Hematopoietic multipotent progenitor cell treated with erythropoietin and hydrocortisone succinate and interleukin-3 and kit ligand, for 15 days (in vitro differentiated cells): ENCODE measurements at regions not wholly inside any gene's neighbourhood (a gene's known extent, or its start where the extent isn't known, plus 50 kb on each side); places are given as distances from the start of the nearest gene placed in this dataset.

ENCODE experiments used
- DNase-seq: peaks from one replicate; pipeline ENCODE4 v3.0.0-alpha.2; 2015; ENCODE audit warnings: low spot score

- DNase-seq, result no peak
Measured at GRCh38 chr5:61790678-61791077, 458.6 kb downstream of the ZSWIM6 start.

DNA sequence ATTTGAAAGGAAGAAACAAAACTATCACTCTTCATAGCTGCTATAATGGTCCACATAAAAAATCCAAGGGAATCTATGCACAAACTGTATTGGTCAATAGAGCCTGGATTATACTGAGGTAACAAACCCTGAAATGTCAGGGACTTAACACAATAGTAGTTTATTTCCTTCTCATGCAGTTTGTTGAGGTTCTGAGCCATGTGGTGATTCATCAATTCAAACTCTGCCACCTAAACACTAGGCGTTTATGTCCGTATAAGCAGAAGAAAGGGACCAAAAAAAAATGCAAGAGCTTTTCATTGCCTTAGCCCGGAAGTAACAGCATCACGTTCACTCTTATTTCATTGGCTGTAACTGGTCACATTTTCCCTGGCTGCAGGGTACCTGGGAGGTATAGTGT is 464.7 kb downstream of the ZSWIM6 start:
- no peak for DNase-seq

DNA sequence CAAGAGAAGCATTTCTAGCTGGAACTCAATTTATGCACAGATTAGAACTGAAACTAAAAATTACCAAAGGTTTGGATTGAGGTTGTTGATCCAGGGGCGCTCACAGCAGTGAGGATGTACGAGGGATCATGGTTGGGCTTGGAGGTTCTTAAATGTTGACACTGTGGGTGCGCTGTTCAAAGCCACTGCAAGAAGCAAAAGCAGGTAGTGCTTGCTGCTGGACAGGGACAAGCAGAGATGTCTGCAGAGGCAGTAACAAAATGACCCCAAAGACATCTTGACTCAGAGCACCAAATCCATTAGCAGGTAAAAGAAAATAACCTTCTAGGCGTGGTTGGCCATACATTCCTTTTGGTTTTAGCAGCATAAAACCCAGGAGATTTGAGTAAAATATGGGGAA is 468.4 kb downstream of the ZSWIM6 start:
- DNase-seq, result no peak

DNA sequence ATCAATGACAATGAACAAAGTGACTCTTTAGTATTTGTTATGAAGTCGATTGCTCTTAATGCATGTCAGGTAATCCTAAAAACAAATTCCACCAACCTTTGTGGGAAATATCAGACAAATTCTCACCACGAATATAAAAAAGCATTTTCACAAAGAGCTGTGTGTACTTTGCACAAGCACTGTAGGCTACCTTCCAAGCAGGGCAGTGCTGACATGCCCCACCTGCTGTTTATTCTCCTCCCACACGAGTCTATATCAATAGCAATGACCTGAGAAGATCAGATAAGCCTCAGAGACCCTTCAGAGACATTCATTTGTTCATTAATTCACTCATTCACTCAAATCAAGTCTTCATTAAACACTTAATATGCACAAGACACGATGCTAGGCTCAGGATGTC is 469.1 kb downstream of the ZSWIM6 start:
- no peak for DNase-seq

- no peak for DNase-seq
Measured at GRCh38 chr5:61802456-61802855, 470.4 kb downstream of the ZSWIM6 start.

GRCh38 chr5:61805101-61805500 is 473.0 kb downstream of the ZSWIM6 start:
- DNase-seq, result no peak

GRCh38 chr5:61806491-61807020 is 474.5 kb downstream of the ZSWIM6 start:
- DNase-seq, result no peak

DNA sequence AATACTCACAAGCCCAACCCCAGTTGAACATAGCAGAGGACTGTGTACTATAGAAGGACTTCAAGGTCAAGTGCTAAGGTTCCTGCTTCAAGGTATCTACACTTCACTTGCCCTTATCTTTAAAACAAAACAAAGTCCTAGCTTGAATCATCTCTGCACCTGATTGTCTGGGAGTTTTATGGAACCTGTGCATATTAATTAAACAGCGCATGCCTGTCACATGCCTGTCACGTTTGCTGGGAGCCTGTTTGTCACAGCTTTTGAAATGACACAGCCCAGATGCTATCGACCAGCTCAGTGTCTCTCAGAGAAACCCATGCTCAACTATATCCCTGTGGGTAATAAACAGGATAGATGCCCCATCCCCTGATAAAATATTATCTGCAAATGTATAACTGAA is 476.0 kb downstream of the ZSWIM6 start:
- no peak for DNase-seq

DNA sequence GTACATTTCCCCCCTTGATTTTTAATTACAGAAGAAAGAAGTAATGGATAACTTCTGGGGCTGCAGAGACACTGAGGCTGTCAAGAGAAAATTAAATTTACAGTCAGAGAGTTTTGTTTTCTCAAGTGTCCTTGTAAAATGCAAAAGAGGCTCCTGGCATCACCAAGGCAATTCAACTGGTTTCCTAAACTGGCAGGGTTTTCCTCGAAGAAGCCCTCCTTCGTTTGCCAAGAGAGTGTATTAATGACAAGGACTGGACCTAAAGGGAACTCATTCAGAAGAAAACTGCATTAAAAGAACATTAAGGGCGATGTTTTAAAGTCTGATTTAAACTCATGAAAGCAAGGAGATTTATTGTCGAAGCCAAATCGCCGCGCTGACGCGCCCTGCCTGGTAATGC is 476.9 kb downstream of the ZSWIM6 start:
- no peak for DNase-seq

DNA sequence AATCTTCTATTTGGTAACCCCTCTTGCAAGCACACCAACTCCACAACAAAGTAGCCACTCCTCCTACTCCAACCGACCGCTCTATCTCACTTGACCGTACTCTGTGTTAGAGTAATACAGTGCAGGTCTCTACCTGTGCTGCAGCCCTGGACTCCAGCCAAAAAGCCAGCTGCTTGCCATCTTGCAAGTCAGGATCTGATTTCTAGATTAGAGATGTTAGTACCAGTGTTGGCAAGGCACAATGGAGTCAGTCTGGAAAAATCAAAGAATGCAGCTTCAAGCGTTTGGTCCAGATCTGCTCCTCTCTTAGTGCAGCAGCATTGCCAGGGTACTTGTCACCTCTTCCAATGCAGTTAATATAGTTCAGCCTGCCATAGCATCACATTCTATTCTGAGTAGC is 477.6 kb downstream of the ZSWIM6 start:
- no peak for DNase-seq

- DNase-seq, result no peak
Measured at GRCh38 chr5:61811052-61811451, 479.0 kb downstream of the ZSWIM6 start.

DNA sequence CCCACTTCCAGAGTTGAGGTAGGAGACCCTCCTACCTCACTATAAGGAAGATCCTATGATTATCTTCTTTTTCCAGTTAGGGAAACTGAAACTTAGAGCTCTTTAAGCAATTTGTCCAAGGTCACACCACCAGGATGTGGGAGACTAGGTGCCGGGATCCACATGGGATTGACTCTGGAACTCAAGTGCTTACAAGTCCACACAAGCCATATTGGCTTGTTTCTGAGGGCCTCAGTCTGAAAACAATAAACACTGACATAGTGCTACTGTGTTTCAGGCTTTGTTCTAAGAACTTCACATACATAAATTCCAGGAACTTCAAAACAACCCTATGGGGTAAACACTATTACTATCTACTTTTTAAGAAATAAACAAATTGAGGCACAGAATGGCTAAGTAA is 481.3 kb downstream of the ZSWIM6 start:
- DNase-seq, result no peak

DNA sequence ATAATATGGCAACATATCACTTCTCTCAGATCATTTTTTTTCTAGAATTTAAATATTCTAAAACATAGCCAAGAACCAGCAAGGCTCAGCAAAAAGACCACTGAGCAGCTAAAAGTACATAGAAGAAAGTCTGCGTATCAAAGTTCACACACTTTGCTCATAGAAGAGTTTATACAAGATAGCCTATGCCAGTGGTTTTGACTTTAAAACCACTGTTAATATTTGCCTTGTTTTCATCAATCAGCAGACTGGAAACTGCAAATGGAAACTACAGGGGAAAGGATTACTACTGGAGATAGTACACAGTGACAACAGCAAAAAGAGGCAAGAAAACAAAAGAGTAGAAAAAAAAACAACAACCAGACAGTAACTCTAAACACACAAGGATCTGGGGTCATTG is 483.3 kb downstream of the ZSWIM6 start:
- DNase-seq, result no peak

DNA sequence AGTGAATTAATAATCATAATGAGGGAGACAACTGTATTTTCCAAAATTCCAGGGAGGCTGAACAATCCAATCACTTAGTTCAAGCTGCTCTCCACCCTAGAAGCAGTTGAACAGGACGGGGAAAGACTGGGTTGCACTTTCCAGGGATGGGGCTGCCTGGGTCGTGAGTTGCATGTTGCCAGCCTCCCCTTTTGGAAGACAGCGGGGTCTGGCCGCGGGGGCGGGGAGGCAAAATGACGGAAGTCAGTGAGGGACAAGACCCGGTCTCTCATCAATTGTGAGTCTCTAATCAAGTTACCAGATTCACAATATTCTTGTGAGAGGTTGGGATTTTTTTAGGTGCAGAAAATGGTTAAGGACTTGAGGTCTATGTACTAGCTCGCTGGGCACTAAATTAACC is 484.1 kb downstream of the ZSWIM6 start:
- no peak for DNase-seq

DNA sequence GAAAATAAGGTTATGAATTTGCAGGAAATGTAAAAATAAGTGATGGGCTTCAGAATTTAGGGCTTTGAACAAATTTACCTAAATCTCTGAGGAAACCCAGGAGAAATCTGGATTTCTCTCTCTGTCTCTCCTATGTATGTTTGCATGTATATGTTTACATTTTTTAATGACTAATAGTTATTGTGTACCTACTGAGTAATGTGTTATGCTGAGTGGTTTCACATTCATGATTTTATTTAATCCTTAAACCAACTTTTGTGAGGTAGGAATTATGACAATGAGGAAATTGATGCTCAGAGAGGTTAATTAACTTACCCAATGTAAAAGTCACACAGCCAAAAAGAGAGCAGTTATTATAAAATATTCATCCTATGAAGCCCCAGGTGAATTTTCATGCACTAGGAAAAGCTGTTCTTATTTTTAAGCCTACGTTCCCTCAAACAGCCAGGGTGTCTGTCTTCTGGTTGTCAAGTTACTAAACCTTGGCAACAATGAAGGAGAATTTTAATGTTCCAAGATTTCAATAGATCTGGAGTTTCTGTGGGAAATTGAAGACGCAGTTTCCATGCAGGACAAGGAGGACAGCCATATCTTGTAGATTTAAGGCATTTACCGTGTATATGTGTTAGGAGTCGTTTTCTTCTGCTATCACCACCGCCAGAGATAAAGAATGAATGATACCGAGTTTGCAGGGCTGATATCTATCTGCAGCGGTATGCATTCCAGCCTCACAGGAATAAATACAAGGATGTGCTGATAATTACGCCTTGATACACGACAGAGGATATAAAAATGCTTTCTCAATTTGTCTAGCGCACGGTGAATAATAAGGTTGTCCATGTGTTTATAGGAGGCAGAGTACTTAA is 484.8 kb downstream of the ZSWIM6 start:
- DNase-seq, result no peak

GRCh38 chr5:61817472-61818326 is 485.6 kb downstream of the ZSWIM6 start:
- DNase-seq, result no peak

DNA sequence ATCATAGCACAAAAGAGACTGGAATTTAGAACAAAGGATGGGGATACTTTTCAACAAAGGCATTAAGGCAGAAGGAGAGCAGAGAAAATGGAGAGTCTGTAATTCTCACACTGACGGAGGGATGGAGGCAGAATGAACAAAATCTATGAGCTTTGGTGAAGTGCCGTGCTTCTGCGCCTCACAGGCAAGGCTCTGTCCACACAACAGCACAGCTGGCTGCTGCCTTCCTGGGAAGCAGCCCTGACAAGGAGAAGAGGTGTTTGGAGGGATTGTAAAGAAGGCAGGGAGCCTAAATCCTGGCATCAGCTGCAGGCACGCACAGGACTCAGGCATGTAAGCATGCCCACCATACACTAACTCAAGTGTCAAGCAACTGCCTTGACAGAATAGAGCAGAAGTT is 485.2 kb upstream of the KIF2A start:
- no peak for DNase-seq

DNA sequence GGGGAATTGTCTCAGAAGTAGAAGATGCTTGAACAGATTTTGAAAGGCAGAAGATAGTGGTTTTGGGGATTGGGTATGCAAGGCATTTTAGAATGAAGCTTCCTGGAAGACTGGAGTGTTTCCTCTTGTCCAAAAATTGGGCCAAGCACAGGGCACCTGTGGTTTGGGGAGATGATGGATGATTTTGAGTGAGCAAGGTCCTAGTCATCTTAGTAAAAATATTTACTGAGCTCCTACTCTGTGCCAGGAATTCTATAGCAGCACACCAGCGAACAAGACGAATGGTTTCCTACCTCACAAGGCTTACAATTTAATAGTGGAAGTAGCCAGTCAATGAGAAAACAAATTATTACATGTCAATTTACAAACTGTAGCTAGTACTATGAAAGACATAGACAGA is 484.4 kb upstream of the KIF2A start:
- DNase-seq, result no peak

GRCh38 chr5:61822584-61822983 is 483.4 kb upstream of the KIF2A start:
- DNase-seq, result no peak

- no peak for DNase-seq
Measured at GRCh38 chr5:61823065-61823464, 482.9 kb upstream of the KIF2A start.

DNA sequence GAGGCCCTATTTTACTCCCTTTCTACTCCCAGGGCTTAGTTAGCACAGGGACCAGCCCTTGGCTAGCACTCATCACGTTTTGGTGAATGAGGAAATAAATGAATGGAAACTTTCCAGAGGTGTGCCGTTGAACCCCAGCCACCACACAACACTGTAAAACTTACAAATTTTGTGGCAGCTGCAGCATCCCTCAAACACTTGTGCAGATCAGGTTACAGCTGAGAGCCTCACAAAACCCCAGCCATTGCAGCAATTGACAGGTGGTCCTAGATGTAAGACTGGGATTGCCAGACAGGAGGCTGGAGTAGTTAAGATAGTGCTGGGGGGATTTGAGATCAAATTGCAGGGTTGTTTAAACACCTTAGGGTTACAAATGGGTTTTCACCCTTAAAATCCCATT is 482.2 kb upstream of the KIF2A start:
- DNase-seq, result no peak

GRCh38 chr5:61824396-61824795 is 481.6 kb upstream of the KIF2A start:
- DNase-seq, result no peak

DNA sequence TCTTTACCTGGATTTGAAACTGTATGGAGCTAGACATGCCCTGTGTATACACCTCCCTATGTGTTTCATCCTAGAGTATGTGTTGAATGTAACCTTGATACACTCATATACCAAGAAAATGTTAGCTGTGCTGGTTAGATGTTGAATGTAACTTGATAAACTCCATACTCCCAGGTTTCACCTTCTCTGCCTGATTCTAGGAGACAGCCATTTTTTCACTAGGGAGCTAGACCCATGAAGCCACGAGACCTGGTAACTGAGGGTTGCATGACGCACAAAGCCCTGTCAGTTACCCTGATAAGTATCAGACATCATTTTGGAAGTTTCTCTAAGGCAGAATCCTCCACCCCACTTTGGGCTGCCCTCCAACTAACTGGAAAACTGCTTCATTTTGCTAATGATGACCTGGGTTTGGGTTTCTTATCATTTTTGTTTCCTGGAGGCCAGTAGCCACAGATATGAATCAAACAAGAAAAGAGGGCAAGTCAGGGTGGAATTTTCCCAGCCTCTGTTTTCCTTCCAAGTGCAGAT is 478.5 kb upstream of the KIF2A start:
- no peak for DNase-seq
